OCI-M2 (cell line): ENCODE measurements at regions not wholly inside any gene's neighbourhood (a gene's known extent, or its start where the extent isn't known, plus 50 kb on each side); places are given as distances from the start of the nearest gene placed in this dataset.
"Not testable (repeated sequence)": the region's sequence is repeated elsewhere in the genome, so short reads cannot be mapped to it uniquely, and the experiment has no call there.

Experiments used
- DNase-seq: peaks from one replicate; lab custom pipeline; 2025; ENCODE audit not compliant: unreplicated experiment; lab: John Stamatoyannopoulos, UW

DNA sequence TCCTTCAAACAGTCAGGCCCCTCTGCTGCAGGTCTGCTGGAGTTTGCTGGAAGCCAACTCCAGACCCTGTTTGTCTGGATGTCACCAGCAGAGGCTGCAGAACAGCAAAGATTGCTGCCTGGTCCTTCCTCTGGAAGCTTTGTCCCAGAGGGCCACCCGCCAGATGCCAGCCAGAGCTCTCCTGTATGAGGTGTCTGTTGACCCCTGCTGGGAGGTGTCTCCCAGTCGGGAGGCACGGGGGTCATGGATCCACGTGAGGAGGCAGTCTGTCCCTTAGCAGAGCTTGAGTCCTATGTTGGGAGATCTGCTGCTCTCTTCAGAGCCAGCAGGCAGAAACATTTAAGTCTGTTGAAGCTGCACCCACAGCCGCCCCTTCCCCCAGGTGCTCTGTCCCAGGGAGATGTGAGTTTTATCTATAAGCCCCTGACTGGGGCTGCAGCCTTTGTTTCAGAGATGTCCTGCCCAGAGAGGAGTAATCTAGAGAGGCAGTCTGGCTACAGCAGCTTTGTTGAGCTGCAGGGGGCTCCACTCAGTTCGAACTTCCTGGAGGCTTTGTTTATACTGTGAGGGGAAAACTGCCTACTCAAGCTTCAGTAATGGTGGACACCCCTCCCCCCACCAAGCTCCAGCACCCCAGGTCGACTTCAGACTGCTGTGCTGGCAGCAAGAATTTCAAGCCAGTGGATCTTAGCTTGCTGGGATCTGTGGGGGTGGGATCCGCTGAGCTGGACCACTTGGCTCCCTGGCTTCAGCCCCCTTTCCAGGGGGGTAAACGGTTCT, 72.1 kb downstream of the OGFRL1 start:
- DNase-seq, result not testable (repeated sequence)

GRCh38 chr6:71364889-71365542, 76.4 kb downstream of the OGFRL1 start:
- DNase-seq, result no peak

GRCh38 chr6:71367756-71368155, 79.1 kb downstream of the OGFRL1 start:
- DNase-seq, result no peak

DNA sequence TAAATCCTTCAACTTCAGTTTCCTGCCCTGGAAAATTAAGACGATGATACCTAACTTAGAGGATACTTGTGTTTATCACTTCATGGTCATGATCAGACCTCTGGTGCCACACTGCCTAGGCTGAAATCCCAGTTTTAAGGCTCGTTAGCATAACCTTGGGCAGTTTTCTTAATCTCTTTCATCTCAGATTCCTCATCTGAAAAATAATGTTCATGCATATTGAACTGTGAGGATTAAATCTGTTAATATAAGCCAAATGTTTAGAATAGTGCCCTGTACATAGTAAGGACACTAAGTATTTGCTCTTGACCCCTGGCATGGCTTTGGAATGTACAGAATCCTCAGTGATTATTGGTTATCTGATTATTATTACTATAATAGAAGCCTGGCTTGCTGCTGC, 79.7 kb downstream of the OGFRL1 start:
- no peak for DNase-seq

- DNase-seq, result no peak
These were observed 82.9 kb downstream of the OGFRL1 start for GRCh38 chr6:71371559-71371958.

DNA sequence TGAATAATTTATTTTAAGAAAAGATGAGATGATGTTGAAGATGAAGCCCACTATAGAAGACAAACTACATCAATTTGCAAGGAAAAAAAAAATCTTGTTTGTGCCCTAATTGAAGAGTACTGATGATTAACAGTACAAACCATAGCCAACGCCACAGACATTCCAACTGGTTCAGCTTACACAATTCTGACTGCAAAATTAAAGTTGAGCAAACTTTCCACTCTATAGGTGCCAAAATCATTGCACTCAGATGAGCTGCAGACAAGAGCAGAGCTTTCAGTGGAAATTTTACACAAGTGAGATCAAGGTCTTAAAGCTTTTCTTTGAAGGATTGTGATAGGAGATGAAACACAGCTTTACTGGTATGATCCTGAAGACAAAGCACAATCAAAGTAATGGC, 85.3 kb downstream of the OGFRL1 start:
- DNase-seq, result no peak

DNA sequence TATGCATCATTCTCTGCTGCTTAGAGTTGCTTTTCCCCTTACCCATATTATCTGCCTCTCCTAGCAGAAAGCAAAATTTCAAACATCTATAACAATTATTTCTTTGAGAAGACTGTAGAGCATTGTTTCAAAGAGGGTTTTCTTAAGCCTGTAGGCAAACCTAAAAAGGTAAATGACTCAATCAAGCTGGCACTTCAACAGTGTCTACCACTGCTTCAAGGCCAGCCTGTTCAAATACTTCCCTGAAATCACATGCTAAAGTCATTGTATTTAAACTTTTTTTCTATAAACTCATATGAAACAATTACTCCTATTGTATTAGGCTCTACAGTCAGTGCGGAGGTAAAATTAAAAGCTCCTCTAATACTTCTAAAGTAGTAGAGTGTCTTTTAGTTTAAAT, 87.1 kb downstream of the OGFRL1 start:
- no peak for DNase-seq

DNA sequence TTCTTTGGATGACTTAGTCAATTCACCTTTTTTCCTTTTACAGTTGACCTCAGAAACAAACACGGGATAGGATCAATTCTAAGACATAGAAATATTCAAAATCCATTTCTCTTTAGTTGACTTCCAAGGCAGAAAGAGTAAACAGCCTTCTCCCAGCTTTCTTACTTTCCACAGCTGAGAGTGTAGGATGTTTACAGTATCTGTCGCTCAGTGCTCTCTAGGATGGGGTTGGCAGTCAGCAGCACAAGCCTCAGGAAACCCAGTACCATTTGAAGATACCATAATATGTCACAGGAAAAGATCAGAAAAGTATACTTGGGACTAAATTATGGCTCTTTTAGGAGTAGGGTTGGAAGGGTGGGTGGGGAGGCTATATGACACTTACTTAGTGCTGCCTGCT, 88.2 kb downstream of the OGFRL1 start:
- no peak for DNase-seq

DNA sequence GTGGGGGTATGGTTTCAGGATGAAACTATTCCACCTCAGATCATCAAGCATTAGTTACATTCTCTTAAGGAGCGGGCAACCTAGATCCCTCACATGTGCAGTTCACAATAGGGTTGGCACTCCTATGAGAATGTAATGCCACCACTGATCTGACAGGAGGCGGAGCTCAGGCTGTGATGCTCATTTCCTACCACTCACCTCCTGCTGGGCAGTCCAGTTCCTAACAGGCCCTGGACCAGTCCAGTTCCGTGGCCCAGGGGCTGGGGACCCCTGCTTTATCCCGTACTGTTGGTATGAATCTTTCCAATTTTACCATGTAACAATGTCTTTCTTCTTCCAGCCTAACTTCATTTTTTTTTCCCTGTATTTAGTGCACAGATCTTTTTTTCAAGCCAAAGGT, 94.9 kb downstream of the OGFRL1 start:
- no peak for DNase-seq

GRCh38 chr6:71383901-71384489, 95.4 kb downstream of the OGFRL1 start:
- DNase-seq, result peak; percentile 26

DNA sequence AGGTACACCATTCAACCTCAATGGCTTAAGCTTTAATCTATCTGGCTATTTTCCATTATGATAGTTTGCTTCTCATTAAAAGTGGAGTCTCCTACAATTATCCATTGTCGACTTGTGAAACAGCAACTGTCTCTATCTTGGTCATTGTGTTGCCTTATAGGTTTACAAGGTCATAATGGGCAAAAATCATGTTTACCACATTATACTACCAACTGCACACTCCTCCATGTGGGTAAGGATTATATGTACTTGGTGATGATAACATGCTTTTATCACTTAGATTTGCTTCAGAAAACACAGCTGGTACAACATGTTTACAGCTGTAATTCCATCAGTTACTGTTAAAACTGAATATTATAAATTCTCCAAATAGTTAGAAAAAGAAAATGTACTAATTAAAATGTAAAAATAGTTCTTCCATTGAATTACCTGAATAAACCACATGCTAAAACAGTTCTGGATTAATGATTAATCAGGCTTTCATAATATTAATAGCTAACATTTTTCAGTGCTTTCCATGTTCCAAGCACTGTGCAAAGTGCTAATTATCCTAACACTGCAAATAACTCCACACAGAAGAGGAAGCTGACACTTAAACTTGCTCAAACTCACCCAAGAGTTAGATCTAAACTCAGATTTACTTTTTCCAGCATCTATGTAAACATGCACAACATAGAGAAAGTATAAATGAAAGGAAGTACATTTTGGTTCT, 96.7 kb downstream of the OGFRL1 start:
- no peak for DNase-seq

DNA sequence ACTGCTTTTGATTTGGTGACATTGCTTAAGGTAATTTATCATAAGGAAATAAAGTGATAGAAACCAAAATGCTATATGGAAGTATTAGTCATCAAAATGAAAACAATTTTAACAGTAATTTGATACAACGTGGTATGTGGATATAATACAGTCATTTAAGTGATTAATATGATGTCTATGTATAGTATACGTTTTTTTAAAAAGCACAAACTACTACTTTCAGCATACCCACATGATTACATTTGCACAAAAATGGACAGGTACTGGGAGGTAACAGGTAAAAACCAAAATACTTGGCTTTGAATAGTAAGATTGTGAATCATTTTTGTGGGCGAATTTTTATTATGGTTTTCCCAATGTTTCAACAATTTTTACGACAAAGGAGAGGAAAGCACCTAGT, 97.6 kb downstream of the OGFRL1 start:
- no peak for DNase-seq

DNA sequence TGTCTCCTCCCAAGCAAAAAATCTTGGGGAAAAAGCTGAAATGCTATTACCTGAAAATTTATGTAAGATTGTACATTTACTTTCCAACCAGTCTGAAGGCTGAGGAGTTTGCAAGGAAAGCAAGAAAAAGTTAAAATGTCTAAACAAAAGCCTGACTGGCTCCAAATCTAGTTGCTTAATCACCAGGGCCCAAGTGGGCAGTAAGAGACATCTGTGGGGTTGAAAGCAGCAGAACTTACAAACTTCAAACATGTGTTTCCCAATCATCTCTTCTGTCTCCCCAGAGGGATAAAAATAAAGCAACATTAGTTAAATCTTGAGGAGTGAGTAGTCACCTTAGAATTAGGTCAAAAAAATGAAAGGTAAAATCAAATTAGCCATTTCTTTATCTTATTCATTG, 98.6 kb downstream of the OGFRL1 start:
- no peak for DNase-seq

- DNase-seq, result no peak
These were observed 99.6 kb downstream of the OGFRL1 start for GRCh38 chr6:71388068-71388744.

GRCh38 chr6:71388856-71389527, 100.4 kb downstream of the OGFRL1 start:
- DNase-seq, result no peak

DNA sequence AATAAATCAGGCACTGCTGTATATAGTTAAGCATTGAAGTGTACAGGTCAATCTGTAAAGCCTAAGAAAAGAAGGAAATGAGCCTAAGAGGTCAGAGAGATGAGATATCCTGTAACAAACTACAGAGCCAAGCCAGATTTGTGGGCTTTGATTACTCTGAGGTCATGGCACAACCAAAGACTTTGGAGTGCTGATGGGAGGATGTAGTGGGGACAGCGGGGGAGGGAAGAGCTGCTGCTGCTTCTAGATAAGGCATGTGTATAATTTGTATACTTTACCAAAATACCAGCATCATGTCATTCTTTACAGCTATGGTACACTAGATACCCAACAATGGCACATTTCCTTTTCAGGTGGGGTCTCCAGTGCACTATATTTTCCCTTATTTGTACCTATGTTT, 102.5 kb downstream of the OGFRL1 start:
- DNase-seq, result no peak

DNA sequence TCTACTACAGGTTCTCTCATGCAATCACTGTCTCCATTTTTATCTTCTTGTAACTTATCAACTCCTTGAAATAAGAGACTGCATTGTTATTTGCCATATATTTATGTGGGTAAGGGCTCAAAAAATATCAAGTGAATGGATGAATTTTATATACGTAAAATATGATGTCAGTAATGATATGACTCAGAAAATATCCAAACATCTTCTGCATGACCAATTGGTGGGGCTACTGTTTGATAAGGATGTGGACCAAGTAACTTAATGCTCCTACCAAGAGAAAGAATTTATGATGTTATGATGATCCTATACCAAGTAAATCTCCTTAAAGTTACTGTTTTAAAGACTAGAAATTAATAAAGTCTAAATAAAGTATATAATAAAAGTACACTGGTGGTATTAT, 103.7 kb downstream of the OGFRL1 start:
- no peak for DNase-seq

DNA sequence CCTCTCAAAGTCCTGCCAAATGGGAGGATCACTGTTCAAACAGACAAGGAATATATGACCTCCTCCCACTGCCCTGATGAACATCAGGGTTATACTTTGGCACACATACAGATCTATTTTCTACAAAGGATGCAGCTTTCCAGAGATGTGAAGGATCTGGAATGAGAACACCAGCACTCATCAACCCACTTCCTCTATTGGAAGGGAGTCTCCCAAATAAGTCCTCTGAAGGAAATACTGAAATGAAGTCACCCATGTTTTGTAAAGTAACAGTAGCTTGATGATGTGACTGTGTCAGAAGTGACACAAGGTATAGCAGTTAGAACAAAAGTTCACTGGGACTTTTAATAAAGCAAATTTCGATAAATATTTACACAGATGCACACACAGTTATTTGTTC, 104.9 kb downstream of the OGFRL1 start:
- no peak for DNase-seq

DNA sequence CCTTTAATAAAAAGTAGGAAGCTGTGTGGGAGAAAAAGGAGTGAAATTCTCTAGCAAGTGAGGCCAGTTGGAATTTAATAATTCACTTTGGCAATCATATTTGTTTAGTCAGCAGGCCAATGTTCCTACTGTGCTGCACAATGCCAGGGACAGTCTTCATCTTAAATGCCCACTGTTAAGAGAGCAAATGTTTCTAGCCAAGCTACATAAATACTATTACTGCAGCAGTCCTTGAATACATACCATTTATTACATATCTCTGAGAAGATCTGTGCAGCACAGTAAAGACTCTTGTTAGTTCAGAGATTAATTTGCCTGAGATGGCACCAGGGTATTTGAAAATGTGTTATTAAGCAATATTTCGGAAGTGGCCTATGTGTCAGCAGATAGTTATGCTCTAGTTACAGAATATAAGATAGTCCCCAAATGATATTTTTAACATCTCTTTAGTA, 105.4 kb downstream of the OGFRL1 start:
- no peak for DNase-seq

DNA sequence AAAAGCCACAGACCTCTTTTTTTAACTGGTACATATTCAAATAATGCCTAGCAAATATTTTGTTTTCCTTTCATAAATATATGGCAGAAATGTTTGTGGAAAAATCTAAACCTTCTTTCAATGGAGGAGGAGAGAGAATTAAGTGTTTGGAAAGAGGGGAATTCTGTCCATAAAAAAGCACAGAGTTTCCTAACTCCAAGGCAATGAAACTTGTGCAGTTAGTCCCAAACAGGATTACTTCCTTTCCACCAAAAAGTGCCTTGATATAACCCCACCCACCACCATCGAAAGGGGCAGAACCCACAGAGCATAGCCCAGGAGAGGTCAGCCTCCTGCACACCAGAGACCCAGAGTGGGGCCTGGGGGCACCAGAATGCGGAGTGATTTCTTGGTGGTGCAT, 106.3 kb downstream of the OGFRL1 start:
- no peak for DNase-seq
